ENCODE measurements at regions not wholly inside any gene's neighbourhood (a gene's known extent, or its start where the extent isn't known, plus 50 kb on each side); places are given as distances from the start of the nearest gene placed in this dataset.

DNA sequence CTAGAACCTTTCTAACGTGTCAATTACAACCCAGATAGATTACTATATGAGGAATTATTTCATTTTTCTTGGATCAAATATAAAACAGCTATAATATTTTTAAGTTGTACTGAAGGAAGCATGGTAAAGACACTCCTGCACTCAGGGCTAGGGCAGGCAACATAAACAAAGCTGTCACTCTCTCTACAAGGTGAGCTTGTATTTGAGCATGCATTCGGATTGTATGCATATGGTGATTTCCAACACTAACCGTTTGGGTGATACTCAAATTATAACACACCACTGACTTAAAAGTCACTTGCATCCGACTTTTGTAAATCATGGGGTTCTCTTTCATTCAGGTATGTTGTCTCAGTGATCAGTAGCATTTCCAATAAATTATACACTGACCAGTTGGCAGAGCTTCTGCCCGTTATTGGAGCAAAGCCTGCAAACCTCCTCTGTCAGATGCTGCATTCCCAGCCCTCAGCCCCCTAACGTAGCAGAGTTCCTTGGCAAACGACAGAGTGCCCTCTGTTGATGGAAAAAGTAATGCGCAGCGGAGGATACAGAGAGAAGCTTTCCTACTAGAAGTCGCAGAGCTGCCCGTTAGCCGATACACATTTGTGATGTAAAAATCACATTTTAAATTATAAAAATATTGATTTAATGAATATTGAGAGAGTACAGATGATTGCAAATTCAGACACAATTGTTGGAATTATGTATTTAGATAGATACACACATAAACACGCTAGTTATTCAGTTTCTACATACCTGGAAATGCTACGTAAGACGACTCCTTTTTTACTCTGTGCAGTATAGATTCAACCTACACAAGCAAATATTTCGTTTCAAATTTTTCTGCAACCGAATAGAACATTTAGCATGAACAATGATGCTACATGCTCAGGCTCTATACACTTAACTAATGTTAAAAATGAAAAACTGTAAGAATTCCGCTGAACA lies 173.9 kb upstream of the SP4 start:
- peak; percentile 20 to 40 for DNase-seq

- peak in 1 of 2 donors; percentile 54 for DNase-seq
Measured at GRCh38 chr7:21256310-21256877, 171.5 kb upstream of the SP4 start.

DNA sequence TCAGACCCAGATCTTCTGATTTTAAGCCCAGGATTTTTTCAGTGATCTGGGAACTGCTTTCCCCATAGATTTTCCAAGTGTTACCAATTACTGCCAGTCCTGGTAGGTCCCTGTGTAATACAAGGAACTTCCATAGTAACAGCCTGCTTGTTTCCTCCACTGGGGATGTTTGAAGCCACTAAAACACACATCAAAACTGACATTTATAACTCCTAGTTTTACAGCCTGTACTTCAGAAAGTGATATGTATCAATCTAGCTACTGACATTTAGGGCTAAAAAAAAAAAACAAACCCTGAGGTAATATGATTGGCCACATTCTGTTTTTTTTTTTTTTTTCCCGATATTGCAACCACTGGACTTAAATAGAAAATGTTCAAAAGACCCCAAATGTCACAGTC lies 166.9 kb upstream of the SP4 start:
- no peak for DNase-seq

DNA sequence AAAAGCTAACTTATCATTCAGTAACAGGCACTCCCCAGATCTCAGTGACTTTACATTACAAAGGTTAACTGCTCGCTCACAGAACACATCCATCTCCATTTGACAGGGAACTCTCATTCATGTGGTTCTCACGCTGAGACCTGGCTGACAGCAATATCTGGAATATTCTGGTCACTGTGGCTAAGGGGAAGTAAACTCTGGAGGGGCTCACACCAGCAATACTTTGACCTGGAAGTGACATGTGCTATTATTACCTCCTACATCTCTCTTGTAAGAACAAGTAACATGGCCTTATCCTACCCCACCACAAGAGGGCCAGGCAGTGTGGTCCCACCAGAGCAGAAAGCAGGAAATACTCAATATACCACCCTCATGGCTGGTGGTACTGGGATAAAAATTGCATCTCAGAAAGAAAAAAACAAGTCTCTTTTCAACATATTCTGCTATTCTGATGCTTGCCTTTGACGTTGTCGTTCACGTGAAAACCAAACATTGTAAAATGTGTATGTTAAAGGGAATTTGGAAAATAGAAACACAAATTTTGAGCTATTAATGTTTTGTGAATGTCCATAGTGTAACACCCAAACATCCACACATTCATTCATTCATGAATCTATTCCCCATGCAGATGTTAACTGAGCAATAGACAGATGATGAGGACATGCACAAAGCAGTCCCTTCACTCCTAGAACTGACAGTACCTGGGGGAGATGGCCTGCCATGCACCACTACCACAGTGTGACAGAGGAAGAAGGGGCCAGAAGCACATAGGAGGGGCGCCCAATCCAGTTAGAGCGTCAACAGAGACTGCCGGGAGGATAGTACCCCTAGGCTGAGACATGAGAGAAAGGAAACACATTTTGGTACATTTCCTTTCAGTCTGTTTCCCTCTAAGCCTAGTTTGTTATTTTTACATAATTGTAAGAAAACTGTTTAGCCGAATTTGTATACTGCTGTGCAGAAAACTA lies 166.0 kb upstream of the SP4 start:
- DNase-seq, result peak; percentile 56

- DNase-seq, result no peak
Measured at GRCh38 chr7:21269021-21269420, 158.9 kb upstream of the SP4 start.

- no peak for DNase-seq
Measured at GRCh38 chr7:21276471-21277035, 151.3 kb upstream of the SP4 start.

DNA sequence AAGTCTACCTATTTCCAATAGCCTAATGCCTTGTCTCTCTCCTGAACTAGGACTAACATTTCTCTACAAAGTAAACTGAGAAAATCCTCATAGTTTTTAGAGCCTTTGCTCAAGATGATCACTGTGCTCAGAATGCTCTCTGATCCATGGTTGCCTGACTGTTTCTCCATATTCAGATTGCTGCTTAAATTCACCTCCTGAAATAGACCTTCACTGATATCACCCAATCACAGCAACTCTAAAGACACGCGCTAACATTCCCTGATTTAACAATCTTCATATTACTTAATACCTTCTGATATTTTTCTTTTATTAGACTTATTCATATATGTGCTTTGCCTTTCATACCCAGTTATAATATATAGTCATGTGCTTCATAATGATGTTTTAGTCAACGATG lies 148.9 kb upstream of the SP4 start:
- no peak for DNase-seq

GRCh38 chr7:21281193-21281592 lies 146.7 kb upstream of the SP4 start:
- DNase-seq, result no peak

- DNase-seq, result no peak
Measured at GRCh38 chr7:21293771-21294170, 134.1 kb upstream of the SP4 start.

DNA sequence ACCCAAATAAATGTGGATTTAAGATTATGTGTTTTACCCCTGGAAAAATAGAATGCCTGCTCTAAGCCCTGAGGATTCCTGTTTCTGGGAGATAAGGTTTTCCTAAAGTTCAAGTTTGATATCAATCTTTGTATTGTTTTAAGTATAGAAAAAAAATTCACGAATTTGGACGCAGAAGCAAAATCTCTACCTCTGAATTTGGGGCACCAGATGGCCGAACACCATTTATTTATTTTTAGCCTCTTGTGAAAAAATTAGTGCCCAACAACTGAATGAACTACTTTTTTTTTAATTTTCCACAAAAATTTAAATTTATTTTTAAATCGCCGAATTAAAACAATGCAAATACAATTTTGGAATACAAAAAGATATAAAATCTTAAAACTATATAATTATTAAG lies 128.1 kb upstream of the SP4 start:
- no peak for DNase-seq

DNA sequence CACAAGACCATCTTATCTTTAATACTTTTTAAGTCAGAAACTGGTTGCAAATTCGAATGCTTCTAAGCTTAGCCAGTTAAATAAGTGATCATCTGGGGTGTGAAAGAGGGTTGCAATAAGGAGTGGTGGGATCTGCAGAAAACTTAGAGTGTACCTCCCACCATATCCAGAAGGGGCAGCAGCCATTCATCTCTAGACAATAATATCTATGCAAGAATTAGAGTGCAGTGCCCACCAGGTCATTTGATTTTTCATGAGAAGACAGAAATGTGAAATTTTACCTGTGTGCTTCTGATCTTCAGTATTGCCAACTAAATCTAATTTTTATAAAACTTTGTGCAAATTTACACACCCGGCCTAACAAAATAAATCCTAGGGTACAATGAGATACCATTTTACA lies 127.2 kb upstream of the SP4 start:
- peak in 1 of 2 donors; percentile 7 for DNase-seq

DNA sequence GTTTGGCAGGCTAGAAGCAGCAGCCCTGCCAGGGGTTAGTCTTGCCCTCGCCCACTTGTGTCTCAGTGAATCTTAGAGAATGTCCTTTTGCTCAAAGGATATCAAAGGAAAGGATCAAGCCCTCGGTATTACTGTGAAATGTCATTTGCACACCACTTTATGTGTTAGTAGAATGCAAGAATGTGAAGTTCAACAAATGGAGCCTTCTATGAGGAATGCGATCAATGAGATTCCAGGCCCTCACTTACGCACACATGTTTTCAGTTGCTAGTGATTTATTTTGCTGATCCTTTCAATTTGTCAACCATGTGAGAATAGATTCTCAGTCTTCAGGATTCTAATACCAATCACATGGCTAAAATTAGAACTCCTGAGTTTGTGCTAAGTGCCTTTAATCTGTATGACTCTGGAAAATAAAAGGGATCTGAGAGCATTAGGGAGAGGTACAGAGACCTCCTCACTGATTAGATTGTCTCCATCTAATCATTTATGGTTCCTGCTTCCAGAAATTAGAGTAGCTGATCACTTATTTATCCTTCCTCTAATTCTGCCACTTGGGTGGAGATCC lies 123.0 kb upstream of the SP4 start:
- no peak for DNase-seq

GRCh38 chr7:21305455-21306235 lies 122.2 kb upstream of the SP4 start:
- no peak for DNase-seq

GRCh38 chr7:21314954-21315353 lies 112.9 kb upstream of the SP4 start:
- DNase-seq, result no peak

- DNase-seq, result no peak
Measured at GRCh38 chr7:21317966-21318915, 109.6 kb upstream of the SP4 start.

- DNase-seq, result no peak
Measured at GRCh38 chr7:21318916-21319270, 109.0 kb upstream of the SP4 start.

GRCh38 chr7:21326241-21326640 lies 101.6 kb upstream of the SP4 start:
- DNase-seq, result no peak

- DNase-seq, result no peak
Measured at GRCh38 chr7:21326921-21327320, 101.0 kb upstream of the SP4 start.

GRCh38 chr7:21327422-21328409 lies 100.2 kb upstream of the SP4 start:
- DNase-seq, result no peak

Measured in CD4-positive, alpha-beta T cell treated with Interleukin-4 for 1 hour (primary cell).